DOHH2 (cell line): ENCODE measurements at regions not wholly inside any gene's neighbourhood (a gene's known extent, or its start where the extent isn't known, plus 50 kb on each side); places are given as distances from the start of the nearest gene placed in this dataset.

Experiments used
- H3F3A ChIP-seq: fragments of 200-600 bp; sonication (generic), shearing (Covaris generic); 2 replicates; pipeline ENCODE4 v1.6.0; 2016; ENCODE audit warnings: antibody characterized with exemption, mild to moderate bottlenecking; ENCODE audit not compliant: control insufficient read depth, insufficient read depth
- H3K27ac ChIP-seq: fragments of 200-600 bp; sonication (generic); 2 replicates; pipeline ENCODE4 v1.5.1; 2014; ENCODE audit warnings: low read depth, mild to moderate bottlenecking, low read length, moderate library complexity
- H3K27me3 ChIP-seq: fragments of 200-600 bp; sonication (generic); 2 replicates; pipeline ENCODE4 v1.6.1; 2014; ENCODE audit warnings: mild to moderate bottlenecking, low read length, mixed read lengths; ENCODE audit not compliant: control insufficient read depth
- H3K36me3 ChIP-seq: fragments of 200-600 bp; sonication (generic); 2 replicates; pipeline ENCODE4 v1.6.1; 2014; ENCODE audit warnings: mild to moderate bottlenecking, low read length, moderate library complexity, mixed read lengths; ENCODE audit not compliant: control insufficient read depth
- H3K4me1 ChIP-seq: fragments of 200-600 bp; sonication (generic); 2 replicates; pipeline ENCODE4 v1.6.1; 2014; ENCODE audit warnings: mild to moderate bottlenecking, low read length, mixed read lengths; ENCODE audit not compliant: control insufficient read depth
- H3K4me2 ChIP-seq: fragments of 200-600 bp; sonication (generic); 2 replicates; pipeline ENCODE4 v1.6.0; 2014; ENCODE audit warnings: mild to moderate bottlenecking, low read length, moderate library complexity
- H3K4me3 ChIP-seq: fragments of 200-600 bp; sonication (generic); 2 replicates; pipeline ENCODE4 v1.5.1; 2014; ENCODE audit warnings: mild to moderate bottlenecking, low read length, mixed read lengths
- H3K79me2 ChIP-seq: fragments of 200-600 bp; sonication (generic); 2 replicates; pipeline ENCODE4 v1.6.1; 2014; ENCODE audit warnings: mild to moderate bottlenecking, low read length, mixed read lengths; ENCODE audit not compliant: control insufficient read depth
- H3K9me2 ChIP-seq: fragments of 200-600 bp; sonication (generic); replicated peaks from 2 replicates; pipeline ENCODE4 v1.6.1; 2014; ENCODE audit warnings: mild to moderate bottlenecking, low read length, mixed read lengths; ENCODE audit not compliant: control insufficient read depth
- H3K9me3 ChIP-seq: fragments of 200-600 bp; sonication (generic); 2 replicates; pipeline ENCODE4 v1.6.1; 2014; ENCODE audit warnings: antibody characterized with exemption, low read length, mixed read lengths; ENCODE audit not compliant: control insufficient read depth, insufficient read depth
- H4K20me1 ChIP-seq: fragments of 200-600 bp; sonication (generic); 2 replicates; pipeline ENCODE4 v1.6.0; 2014; ENCODE audit warnings: low read depth, mild to moderate bottlenecking, antibody characterized with exemption, low read length, moderate library complexity; ENCODE audit not compliant: control insufficient read depth, insufficient read depth
- CTCF ChIP-seq: fragments of 200-600 bp; sonication (generic); IDR thresholded peaks from one replicate; pipeline ENCODE4 v1.5.1; 2014; ENCODE audit warnings: antibody characterized with exemption, mild to moderate bottlenecking, low read depth, low read length; ENCODE audit not compliant: poor library complexity, severe bottlenecking
- EZH2phosphoT487 ChIP-seq: fragments of 200-600 bp; sonication (generic); IDR thresholded peaks from 2 replicates; pipeline ENCODE4 v1.6.1; 2017; ENCODE audit warnings: borderline replicate concordance, mild to moderate bottlenecking, antibody characterized with exemption, low read length, moderate library complexity, mixed read lengths

GRCh38 chr5:152978141-152978835, 512.2 kb upstream of the GRIA1 start:
- no peaks in the 10 kb centered on the region for H3K36me3 ChIP-seq
- TF ChIP-seq CTCF (no peak), EZH2phosphoT487 (no peak)

DNA sequence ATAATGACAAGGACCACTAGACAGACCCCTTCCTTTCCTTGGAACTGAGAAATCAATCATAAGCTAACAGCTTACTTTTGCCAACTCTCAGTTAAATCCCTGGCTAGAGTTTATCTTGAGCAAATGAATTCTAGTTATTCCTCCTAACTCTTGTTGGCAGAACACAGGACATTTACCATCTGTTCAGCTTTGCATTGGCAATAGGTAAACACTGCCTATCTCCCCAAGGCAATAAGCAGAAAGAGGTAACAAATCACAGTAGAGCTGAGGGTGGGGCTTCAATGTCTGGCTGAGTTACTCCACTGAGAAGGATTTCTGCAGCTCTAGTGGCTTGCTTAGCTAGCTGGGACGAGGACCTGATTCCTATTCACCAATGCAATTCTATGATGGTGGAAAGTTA, 503.3 kb upstream of the GRIA1 start:
- TF ChIP-seq EZH2phosphoT487 (no peak), CTCF (no peak)
- H3K27me3 ChIP-seq = no peaks in the 10 kb centered on the region
- no peak overlapping the region for H3K4me3 ChIP-seq
- no peak overlapping the region for H3K27ac ChIP-seq
- no peaks in the 10 kb centered on the region for H3F3A ChIP-seq
- H3K79me2 ChIP-seq = no peaks in the 10 kb centered on the region
- H3K4me1 ChIP-seq = no peaks in the 10 kb centered on the region
- H3K36me3 ChIP-seq = no peaks in the 10 kb centered on the region
- H3K9me3 ChIP-seq = no peaks in the 10 kb centered on the region
- H3K9me2 ChIP-seq = no peaks in the 10 kb centered on the region
- no peaks in the 10 kb centered on the region for H4K20me1 ChIP-seq
- H3K4me2 ChIP-seq = no peak overlapping the region

More at GRCh38 chr5:152978141-152978835, 512.2 kb upstream of the GRIA1 start:
- Histone ChIP-seq H3K27me3 (no peaks in the 10 kb centered on the region), H3K4me2 (no peak overlapping the region), H3K9me3 (peaks cover 4% of the 10 kb centered on the region; the same call in 1 of the 2 replicates), H3K27ac (no peak overlapping the region), H3K9me2 (no peaks in the 10 kb centered on the region), H3K4me3 (no peak overlapping the region), H4K20me1 (no peaks in the 10 kb centered on the region), H3K79me2 (no peaks in the 10 kb centered on the region), H3F3A (no peaks in the 10 kb centered on the region), H3K4me1 (no peaks in the 10 kb centered on the region)

GRCh38 chr5:152990217-152990616, 500.3 kb upstream of the GRIA1 start:
- Histone ChIP-seq H3K36me3 (no peaks in the 10 kb centered on the region), H3K4me3 (no peak overlapping the region), H3K4me2 (no peak overlapping the region), H3F3A (no peaks in the 10 kb centered on the region), H3K79me2 (no peaks in the 10 kb centered on the region), H4K20me1 (no peaks in the 10 kb centered on the region), H3K9me3 (no peaks in the 10 kb centered on the region), H3K9me2 (no peaks in the 10 kb centered on the region), H3K4me1 (no peaks in the 10 kb centered on the region), H3K27me3 (no peaks in the 10 kb centered on the region), H3K27ac (no peak overlapping the region)
- no peak for TF ChIP-seq EZH2phosphoT487
- no peak for TF ChIP-seq CTCF
